GM18507 (cell line): ENCODE measurements at regions not wholly inside any gene's neighbourhood (a gene's known extent, or its start where the extent isn't known, plus 50 kb on each side); places are given as distances from the start of the nearest gene placed in this dataset.

Experiments used
- DNase-seq: peaks from one replicate; pipeline ENCODE4 v3.0.0; 2011; ENCODE audit warnings: low read depth; ENCODE audit not compliant: insufficient read length; ENCODE audit errors: extremely low spot score
- FAIRE-seq: peaks from 2 replicates; lab custom pipeline; 2011; peaks lifted over from hg19 to GRCh38; lab: Jason Lieb, UNC

GRCh38 chr17:33352526-33352925, 59.4 kb upstream of the ASIC2 start:
- FAIRE-seq (no peak), DNase-seq (no peak)

GRCh38 chr17:33356266-33356665, 63.2 kb upstream of the ASIC2 start:
- no peak for DNase-seq
- no peak for FAIRE-seq

- no peak for FAIRE-seq
- no peak for DNase-seq
Measured at GRCh38 chr17:33363475-33363874, 70.4 kb upstream of the ASIC2 start.

- DNase-seq (no peak), FAIRE-seq (no peak)
Measured at GRCh38 chr17:33366960-33367359, 73.9 kb upstream of the ASIC2 start.

GRCh38 chr17:33369149-33369548, 76.1 kb upstream of the ASIC2 start:
- FAIRE-seq: no peak

GRCh38 chr17:33369876-33370275, 76.8 kb upstream of the ASIC2 start:
- FAIRE-seq (no peak), DNase-seq (no peak)

More at GRCh38 chr17:33369149-33369548, 76.1 kb upstream of the ASIC2 start:
- DNase-seq: no peak

GRCh38 chr17:33370401-33370800, 77.3 kb upstream of the ASIC2 start:
- no peak for FAIRE-seq
- no peak for DNase-seq

GRCh38 chr17:33371377-33371776, 78.3 kb upstream of the ASIC2 start:
- no peak for FAIRE-seq
- no peak for DNase-seq

GRCh38 chr17:33373273-33373672, 80.2 kb upstream of the ASIC2 start:
- FAIRE-seq: no peak

GRCh38 chr17:33375103-33375502, 82.0 kb upstream of the ASIC2 start:
- no peak for DNase-seq
- FAIRE-seq: no peak

More at GRCh38 chr17:33373273-33373672, 80.2 kb upstream of the ASIC2 start:
- DNase-seq: no peak

GRCh38 chr17:33375783-33376182, 82.7 kb upstream of the ASIC2 start:
- FAIRE-seq: no peak
- DNase-seq: no peak

- FAIRE-seq: no peak
Measured at GRCh38 chr17:33377837-33378595, 84.9 kb upstream of the ASIC2 start.

GRCh38 chr17:33381201-33381600, 88.1 kb upstream of the ASIC2 start:
- FAIRE-seq: no peak

More at GRCh38 chr17:33377837-33378595, 84.9 kb upstream of the ASIC2 start:
- DNase-seq: no peak

GRCh38 chr17:33383488-33384023, 90.5 kb upstream of the ASIC2 start:
- no peak for DNase-seq
- FAIRE-seq: no peak

More at GRCh38 chr17:33381201-33381600, 88.1 kb upstream of the ASIC2 start:
- no peak for DNase-seq

GRCh38 chr17:33385133-33385532, 92.0 kb upstream of the ASIC2 start:
- DNase-seq (no peak), FAIRE-seq (no peak)

- no peak for FAIRE-seq
- DNase-seq: no peak
Measured at GRCh38 chr17:33385713-33386112, 92.6 kb upstream of the ASIC2 start.

GRCh38 chr17:33387406-33387805, 94.3 kb upstream of the ASIC2 start:
- DNase-seq (no peak), FAIRE-seq (no peak)

- FAIRE-seq (no peak), DNase-seq (no peak)
Measured at GRCh38 chr17:33389504-33390135, 96.5 kb upstream of the ASIC2 start.

GRCh38 chr17:33390479-33391176, 97.5 kb upstream of the ASIC2 start:
- DNase-seq (no peak), FAIRE-seq (no peak)

GRCh38 chr17:33396818-33397217, 103.7 kb upstream of the ASIC2 start:
- FAIRE-seq: no peak
- no peak for DNase-seq
